Muscle of leg (tissue), 3 donors: ENCODE measurements at regions not wholly inside any gene's neighbourhood (a gene's known extent, or its start where the extent isn't known, plus 50 kb on each side); places are given as distances from the start of the nearest gene placed in this dataset.

Experiments used
- DNase-seq: peaks from one replicate; pipeline ENCODE4 v3.0.0; 2013
- H3K27ac ChIP-seq: one replicate; pipeline ENCODE4 v1.5.1; 2013; ENCODE audit warnings: mild to moderate bottlenecking, low read length, control low read depth
- H3K27me3 ChIP-seq: one replicate; pipeline ENCODE4 v1.6.1; 2013; ENCODE audit warnings: low read length; ENCODE audit not compliant: control insufficient read depth, insufficient read depth
- H3K36me3 ChIP-seq: one replicate; pipeline ENCODE4 v1.6.1; 2013; ENCODE audit warnings: low read length; ENCODE audit not compliant: control insufficient read depth, insufficient read depth
- H3K4me1 ChIP-seq: one replicate; pipeline ENCODE4 v1.6.1; 2013; ENCODE audit warnings: low read length; ENCODE audit not compliant: control insufficient read depth, insufficient read depth
- H3K4me3 ChIP-seq: one replicate; pipeline ENCODE4 v1.5.1; 2013; ENCODE audit warnings: low read length, control low read depth
- H3K9me3 ChIP-seq: replicated peaks from 2 replicates; pipeline ENCODE4 v1.6.1; 2013; ENCODE audit warnings: low read depth, low read length; ENCODE audit not compliant: control insufficient read depth
- WGBS: methylation state at CpG from one replicate; pipeline ENCODE4 v1.1.5; 2013; ENCODE audit warnings: missing lambda C conversion rate; ENCODE audit not compliant: insufficient coverage; 5-methylcytosine and 5-hydroxymethylcytosine counted together

DNA sequence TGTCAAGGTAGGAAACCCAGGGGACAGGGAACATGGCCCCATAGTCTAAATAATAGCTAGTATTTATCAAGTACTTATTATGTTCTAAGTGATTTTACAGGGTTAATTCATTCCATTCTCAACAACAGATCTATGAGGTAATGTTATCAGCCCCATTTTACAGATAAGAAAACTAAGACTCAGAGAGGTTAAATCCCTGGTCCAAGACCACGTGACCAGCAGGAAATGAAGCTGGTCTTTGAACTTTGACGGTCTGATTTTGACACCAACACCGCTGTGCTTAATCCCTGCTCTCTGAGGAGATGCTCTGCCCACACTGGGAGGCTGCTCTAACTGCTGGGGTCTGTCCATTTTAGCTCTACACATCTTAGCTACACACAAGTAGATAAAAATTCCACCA lies 253.5 kb downstream of the SPTSSA start:
- no peaks in the 10 kb centered on the region for H3K9me3 ChIP-seq
- H3K27ac ChIP-seq = no peak overlapping the region
- DNase-seq = no peak
- H3K36me3 ChIP-seq = no peaks in the 10 kb centered on the region
- no peaks in the 10 kb centered on the region for H3K27me3 ChIP-seq
- WGBS = 61% methylated on average over 3 of the region's 3 CpGs
- H3K4me1 ChIP-seq = no peaks in the 10 kb centered on the region
- no peak overlapping the region for H3K4me3 ChIP-seq

DNA sequence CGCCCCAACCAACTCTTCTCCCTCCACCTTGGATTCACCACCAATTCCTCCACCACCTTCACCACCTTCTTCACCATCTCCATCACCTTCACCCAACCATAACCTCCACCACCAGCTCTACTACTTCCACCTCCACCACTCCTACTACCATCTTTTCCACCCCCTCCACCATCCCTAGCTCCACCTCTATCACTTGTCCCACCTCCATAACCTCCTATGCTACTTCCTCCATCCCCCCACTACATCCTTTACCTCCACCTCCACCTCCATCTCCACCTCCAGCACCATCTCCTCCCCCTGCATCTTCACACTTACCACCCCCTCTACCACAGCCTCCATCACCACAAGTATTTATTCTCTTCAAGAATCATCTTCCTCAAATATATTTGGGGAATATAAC lies 254.9 kb upstream of the EGLN3 start:
- no peaks in the 10 kb centered on the region for H3K27me3 ChIP-seq
- H3K9me3 ChIP-seq = no peaks in the 10 kb centered on the region
- DNase-seq = no peak
- 100% methylated on average over 1 of the region's 1 CpG for WGBS
- H3K27ac ChIP-seq = no peak overlapping the region
- H3K4me3 ChIP-seq = no peak overlapping the region
- no peaks in the 10 kb centered on the region for H3K4me1 ChIP-seq
- no peaks in the 10 kb centered on the region for H3K36me3 ChIP-seq

DNA sequence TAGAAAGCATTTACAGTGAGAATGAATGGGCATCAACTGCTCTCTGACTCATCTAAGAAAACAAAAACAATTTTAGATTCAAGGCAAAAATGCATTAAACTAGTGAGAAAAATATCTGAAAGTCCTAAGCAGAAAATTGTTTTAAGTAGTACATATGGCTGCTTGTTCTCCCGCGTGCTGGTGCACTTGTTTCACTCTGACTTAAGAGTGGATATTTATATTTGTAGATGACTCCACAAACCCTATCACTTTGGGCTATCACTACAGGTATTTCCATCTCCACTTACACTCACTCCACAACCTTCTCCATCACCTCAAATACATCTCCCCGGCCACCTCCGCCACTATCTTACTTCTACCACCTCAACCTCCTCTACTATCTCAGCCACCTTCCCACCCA lies 253.9 kb upstream of the EGLN3 start:
- no peaks in the 10 kb centered on the region for H3K36me3 ChIP-seq
- H3K27ac ChIP-seq = no peak overlapping the region
- H3K4me3 ChIP-seq = no peak overlapping the region
- H3K27me3 ChIP-seq = no peaks in the 10 kb centered on the region
- H3K4me1 ChIP-seq = no peaks in the 10 kb centered on the region
- H3K9me3 ChIP-seq = no peaks in the 10 kb centered on the region
- no peak for DNase-seq
- WGBS = 97% methylated on average over 2 of the region's 4 CpGs

GRCh38 chr14:34203251-34203722 lies 252.4 kb upstream of the EGLN3 start:
- Histone ChIP-seq H3K27me3 (no peaks in the 10 kb centered on the region), H3K4me3 (no peak overlapping the region), H3K36me3 (no peaks in the 10 kb centered on the region), H3K27ac (no peak overlapping the region), H3K9me3 (no peaks in the 10 kb centered on the region), H3K4me1 (no peaks in the 10 kb centered on the region)
- 58% methylated on average over 2 of the region's 4 CpGs for whole genome bisulfite sequencing
- peak; percentile 25 for DNase-seq

DNA sequence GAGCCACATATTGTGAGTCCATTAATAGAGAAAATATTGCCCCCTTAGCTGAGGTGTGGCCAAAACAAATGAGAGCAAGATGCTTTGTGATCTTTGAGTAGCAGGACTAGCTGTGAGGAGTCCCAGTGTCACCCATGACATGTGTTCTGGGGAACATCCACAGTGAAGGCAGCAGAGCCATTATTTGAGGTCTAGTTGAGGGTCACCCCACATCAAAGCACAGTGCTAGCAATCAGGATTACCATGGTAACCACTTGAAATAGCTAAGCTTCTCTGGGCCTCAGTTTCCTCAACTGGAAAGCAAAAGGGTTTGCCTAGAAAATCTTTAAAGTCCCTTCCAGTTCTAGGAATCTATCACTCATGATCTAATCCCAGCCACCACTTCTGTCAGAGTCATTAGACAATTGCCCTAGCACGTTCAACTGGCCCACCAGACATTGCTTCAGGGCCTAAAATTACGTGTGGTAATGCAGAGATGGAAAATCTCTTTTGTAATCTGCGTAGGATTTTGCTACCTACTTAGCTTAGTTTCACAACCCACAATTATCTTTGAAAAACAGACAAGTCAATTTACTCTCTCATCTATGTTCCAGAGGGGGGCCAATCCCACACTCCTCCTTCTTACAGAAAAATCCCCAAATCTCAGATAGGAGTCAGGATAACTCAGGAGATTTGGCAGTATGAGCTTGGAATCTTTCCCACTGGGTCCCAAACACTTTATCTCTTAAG lies 251.2 kb upstream of the EGLN3 start:
- Histone ChIP-seq H3K27ac (no peak overlapping the region), H3K36me3 (no peaks in the 10 kb centered on the region), H3K9me3 (no peaks in the 10 kb centered on the region), H3K4me1 (no peaks in the 10 kb centered on the region), H3K4me3 (no peak overlapping the region), H3K27me3 (no peaks in the 10 kb centered on the region)
- no peak for DNase-seq
- 83% methylated on average over 1 of the region's 3 CpGs for WGBS

GRCh38 chr14:34199585-34199984 lies 248.7 kb upstream of the EGLN3 start:
- Histone ChIP-seq H3K4me1 (no peaks in the 10 kb centered on the region), H3K27ac (no peak overlapping the region), H3K27me3 (no peaks in the 10 kb centered on the region), H3K9me3 (no peaks in the 10 kb centered on the region), H3K4me3 (no peak overlapping the region), H3K36me3 (no peaks in the 10 kb centered on the region)
- no peak for DNase-seq
- no CpG with 5 or more reads among the region's 4 CpGs for WGBS

DNA sequence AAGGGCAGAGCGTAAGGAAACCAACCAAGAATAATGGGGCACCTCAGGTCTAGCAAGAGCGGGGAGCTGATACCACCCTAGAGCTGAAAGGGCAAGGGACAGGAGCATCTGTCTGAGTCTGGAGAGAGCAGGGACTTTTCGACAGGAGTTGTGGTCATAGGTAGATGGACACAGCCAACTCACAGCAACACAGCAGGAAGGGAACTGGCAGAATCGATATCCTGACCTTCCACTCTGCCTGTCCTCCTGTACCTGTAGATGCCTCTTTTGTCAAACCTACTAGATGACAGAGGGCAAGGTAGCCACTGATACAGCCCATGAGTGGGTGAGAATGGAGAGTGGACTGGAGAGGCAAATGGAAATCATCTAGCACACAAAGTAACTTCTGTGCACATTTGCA lies 247.2 kb upstream of the EGLN3 start:
- DNase-seq = no peak
- H3K36me3 ChIP-seq = no peaks in the 10 kb centered on the region
- H3K4me3 ChIP-seq = no peak overlapping the region
- H3K4me1 ChIP-seq = no peaks in the 10 kb centered on the region
- 93% methylated on average over 2 of the region's 4 CpGs for WGBS
- H3K27ac ChIP-seq = no peak overlapping the region
- H3K9me3 ChIP-seq = no peaks in the 10 kb centered on the region
- no peaks in the 10 kb centered on the region for H3K27me3 ChIP-seq

DNA sequence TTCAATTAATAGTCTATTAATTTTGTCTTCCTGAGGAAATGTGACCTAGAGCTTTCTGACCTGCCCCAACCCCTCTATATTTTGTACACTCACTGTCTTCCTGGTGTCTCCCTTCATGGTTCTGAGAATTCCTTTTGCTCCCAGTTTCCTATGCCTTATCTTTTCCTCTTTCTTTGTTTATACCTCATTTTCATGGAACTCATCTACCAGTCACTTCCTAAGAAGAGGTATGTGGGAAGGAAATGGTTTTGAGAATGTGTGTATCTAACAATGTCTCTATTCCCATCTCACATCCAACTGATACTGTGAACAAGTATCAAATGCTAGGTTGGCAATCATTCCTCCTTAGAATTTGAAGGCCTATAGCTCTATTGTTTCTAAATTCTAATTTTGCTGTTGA lies 245.1 kb upstream of the EGLN3 start:
- Histone ChIP-seq H3K27ac (no peak overlapping the region), H3K36me3 (no peaks in the 10 kb centered on the region), H3K9me3 (no peaks in the 10 kb centered on the region), H3K4me1 (no peaks in the 10 kb centered on the region), H3K4me3 (no peak overlapping the region), H3K27me3 (no peaks in the 10 kb centered on the region)
- DNase-seq = no peak

DNA sequence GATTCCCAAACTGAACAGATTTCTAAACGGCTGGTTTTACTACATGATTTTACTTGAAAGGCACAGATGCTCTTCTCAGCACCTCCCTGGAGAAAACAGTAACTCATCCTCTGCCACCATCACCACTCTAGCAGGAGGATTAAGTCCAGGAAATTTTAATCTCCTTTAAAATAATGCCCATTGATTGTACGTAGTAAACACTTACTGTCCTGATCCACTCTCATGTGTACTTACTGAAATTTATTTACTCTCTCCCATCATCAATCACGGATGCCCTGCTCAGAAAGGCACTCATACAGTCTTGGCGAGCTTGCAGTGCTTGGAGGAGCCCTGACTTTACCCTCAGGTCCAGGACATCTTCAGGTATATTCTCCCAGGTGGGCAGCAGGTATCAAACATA lies 239.8 kb upstream of the EGLN3 start:
- Histone ChIP-seq H3K27ac (no peak overlapping the region), H3K4me3 (no peak overlapping the region), H3K27me3 (no peaks in the 10 kb centered on the region), H3K4me1 (no peaks in the 10 kb centered on the region), H3K9me3 (no peaks in the 10 kb centered on the region), H3K36me3 (no peaks in the 10 kb centered on the region)
- no peak for DNase-seq
- WGBS = 40% methylated on average over 3 of the region's 4 CpGs

DNA sequence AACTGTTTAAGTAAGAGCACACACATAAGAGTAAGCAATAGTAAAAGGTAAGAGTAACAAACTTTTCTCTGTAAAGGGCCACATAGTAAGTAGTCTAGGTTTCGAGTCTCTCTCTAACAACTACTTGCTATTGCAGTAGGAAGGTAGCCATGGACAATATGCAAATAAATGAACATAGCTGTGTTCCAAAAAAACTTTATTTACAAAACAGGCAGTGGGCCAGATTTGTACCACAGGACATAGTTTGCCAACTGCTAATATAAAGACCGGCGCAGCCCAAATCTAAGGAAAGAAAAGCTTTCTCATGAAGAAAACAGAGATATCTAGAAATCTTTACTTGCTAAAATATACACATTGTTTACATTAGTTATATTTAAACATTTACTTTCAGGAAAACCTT lies 239.0 kb upstream of the EGLN3 start:
- no peak overlapping the region for H3K4me3 ChIP-seq
- no CpG with 5 or more reads among the region's 3 CpGs for WGBS
- no peaks in the 10 kb centered on the region for H3K27me3 ChIP-seq
- H3K27ac ChIP-seq = no peak overlapping the region
- no peaks in the 10 kb centered on the region for H3K36me3 ChIP-seq
- no peak for DNase-seq
- H3K4me1 ChIP-seq = no peaks in the 10 kb centered on the region
- no peaks in the 10 kb centered on the region for H3K9me3 ChIP-seq

- H3K36me3 ChIP-seq = no peaks in the 10 kb centered on the region
- H3K4me3 ChIP-seq = no peak overlapping the region
- H3K27me3 ChIP-seq = no peaks in the 10 kb centered on the region
- no peaks in the 10 kb centered on the region for H3K4me1 ChIP-seq
- H3K27ac ChIP-seq = no peak overlapping the region
- no peaks in the 10 kb centered on the region for H3K9me3 ChIP-seq
- WGBS = 86% methylated on average over 2 of the region's 3 CpGs
- DNase-seq = no peak
These were observed 236.7 kb upstream of the EGLN3 start for GRCh38 chr14:34187519-34188044.
